NOMO-1 treated with dmso at 0.1 percent for 144 hours (cell line): ENCODE measurements at regions not wholly inside any gene's neighbourhood (a gene's known extent, or its start where the extent isn't known, plus 50 kb on each side); places are given as distances from the start of the nearest gene placed in this dataset.

Experiments
- DNase-seq: peaks from one replicate; lab custom pipeline; 2025; ENCODE audit not compliant: unreplicated experiment; lab: John Stamatoyannopoulos, UW

- DNase-seq = no peak
Measured at GRCh38 chr5:96340357-96340756, 92.7 kb downstream of the PCSK1 start.

- peak; percentile 6 for DNase-seq
Measured at GRCh38 chr5:96339862-96340261, 93.2 kb downstream of the PCSK1 start.

GRCh38 chr5:96338624-96339415, 94.2 kb downstream of the PCSK1 start:
- DNase-seq = no peak

- DNase-seq = no peak
Measured at GRCh38 chr5:96338091-96338490, 95.0 kb downstream of the PCSK1 start.

GRCh38 chr5:96337048-96337781, 95.8 kb downstream of the PCSK1 start:
- DNase-seq = peak; percentile 7

GRCh38 chr5:96336351-96336985, 96.6 kb downstream of the PCSK1 start:
- DNase-seq = peak; percentile 58

- no peak for DNase-seq
Measured at GRCh38 chr5:96335873-96336272, 97.2 kb downstream of the PCSK1 start.

GRCh38 chr5:96333391-96333790, 99.7 kb downstream of the PCSK1 start:
- no peak for DNase-seq

GRCh38 chr5:96332535-96333366, 100.3 kb downstream of the PCSK1 start:
- no peak for DNase-seq

GRCh38 chr5:96331681-96332361, 101.2 kb downstream of the PCSK1 start:
- no peak for DNase-seq

- DNase-seq = no peak
Measured at GRCh38 chr5:96331210-96331609, 101.8 kb downstream of the PCSK1 start.

GRCh38 chr5:96330530-96331140, 102.4 kb downstream of the PCSK1 start:
- DNase-seq = no peak

- no peak for DNase-seq
Measured at GRCh38 chr5:96329886-96330529, 103.0 kb downstream of the PCSK1 start.

GRCh38 chr5:96329289-96329688, 103.8 kb downstream of the PCSK1 start:
- DNase-seq = no peak

GRCh38 chr5:96327722-96328121, 105.3 kb downstream of the PCSK1 start:
- DNase-seq = no peak

GRCh38 chr5:96326902-96327301, 106.1 kb downstream of the PCSK1 start:
- no peak for DNase-seq

GRCh38 chr5:96324708-96325107, 108.3 kb downstream of the PCSK1 start:
- no peak for DNase-seq

- DNase-seq = no peak
Measured at GRCh38 chr5:96322865-96323264, 110.2 kb downstream of the PCSK1 start.

GRCh38 chr5:96322217-96322616, 110.8 kb downstream of the PCSK1 start:
- no peak for DNase-seq

- no peak for DNase-seq
Measured at GRCh38 chr5:96321345-96321744, 111.7 kb downstream of the PCSK1 start.
